ENCODE measurements at regions not wholly inside any gene's neighbourhood (a gene's known extent, or its start where the extent isn't known, plus 50 kb on each side); places are given as distances from the start of the nearest gene placed in this dataset.
"Not testable (repeated sequence)": the region's sequence is repeated elsewhere in the genome, so short reads cannot be mapped to it uniquely, and the experiment has no call there.

DNA sequence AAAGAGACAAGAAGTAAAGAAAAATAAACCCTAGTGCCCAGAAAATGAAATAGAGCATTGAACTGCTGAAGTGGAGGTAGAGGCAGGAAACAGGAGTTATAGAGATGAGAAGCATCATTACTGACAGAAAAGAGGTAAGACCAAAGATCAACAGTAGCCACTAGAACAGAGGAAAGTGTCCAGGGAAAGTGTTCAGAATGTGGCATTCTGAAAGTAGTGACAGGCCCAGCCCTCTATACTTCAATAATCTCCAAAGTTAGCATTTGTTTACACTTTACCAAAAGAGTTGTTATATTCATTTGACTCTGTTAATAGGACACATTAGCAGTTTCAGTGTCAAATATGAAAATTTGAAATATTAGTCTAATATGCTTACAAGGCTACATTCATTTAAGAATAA is 727.1 kb upstream of the NECTIN3 start:
- DNase-seq = no peak

DNA sequence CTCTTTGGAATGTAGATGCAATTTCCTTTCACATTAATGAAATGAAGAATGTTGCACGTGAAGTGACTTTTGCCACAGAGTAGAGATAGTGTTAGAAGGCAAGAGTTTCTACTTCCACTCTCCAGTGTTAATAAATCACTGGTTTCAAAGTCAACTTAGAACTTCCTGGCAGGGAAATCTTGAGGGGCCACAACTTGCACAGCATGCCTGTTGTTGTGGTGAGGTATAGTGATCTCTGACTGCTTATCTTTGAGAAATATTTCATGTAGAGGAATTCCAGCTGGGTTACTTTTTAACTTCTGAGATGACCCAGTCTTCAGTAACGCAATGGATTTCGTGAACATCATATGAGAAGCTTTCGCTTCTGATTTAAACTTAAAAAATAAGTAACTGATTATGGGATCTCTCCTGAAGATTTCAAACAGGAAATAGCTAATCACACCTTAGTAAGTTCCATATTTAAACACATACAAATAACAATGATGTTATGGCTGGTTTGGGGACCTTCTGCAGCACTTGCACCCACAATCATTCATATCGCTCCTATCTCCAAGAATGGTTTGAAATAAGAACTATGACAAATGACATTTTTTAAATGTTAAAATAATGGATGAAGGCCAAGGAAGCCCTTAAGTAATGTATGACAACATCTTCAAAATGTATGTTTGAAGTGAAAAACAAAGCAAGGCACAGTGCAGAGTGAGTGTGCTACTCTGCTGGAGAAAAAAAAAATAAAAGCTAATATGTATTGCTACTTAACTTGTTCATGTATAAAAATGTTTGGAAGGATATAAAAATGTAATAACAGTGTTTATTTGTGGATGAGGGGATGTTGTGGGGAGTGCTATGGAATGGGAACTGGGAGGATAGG is 726.5 kb upstream of the NECTIN3 start:
- no peak for DNase-seq

DNA sequence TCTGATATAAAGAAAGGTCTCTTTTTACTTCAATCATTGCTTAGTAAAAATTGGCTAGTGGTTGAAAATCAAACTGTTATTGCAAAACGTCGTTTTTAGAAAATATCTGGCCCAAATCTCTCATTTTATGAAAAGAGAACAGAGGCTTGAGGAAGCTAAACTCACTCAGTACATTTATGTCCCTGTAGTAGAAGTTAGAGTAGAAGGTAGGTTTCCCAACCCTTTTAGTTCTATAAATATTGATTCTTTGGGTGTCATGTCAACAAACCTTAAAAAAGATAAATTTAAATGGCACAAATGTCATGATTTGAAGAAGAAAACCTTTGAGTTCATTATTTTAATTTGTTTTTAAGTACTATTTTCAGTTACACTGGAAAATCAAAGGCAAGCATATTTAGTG is 722.3 kb upstream of the NECTIN3 start:
- DNase-seq = no peak

DNA sequence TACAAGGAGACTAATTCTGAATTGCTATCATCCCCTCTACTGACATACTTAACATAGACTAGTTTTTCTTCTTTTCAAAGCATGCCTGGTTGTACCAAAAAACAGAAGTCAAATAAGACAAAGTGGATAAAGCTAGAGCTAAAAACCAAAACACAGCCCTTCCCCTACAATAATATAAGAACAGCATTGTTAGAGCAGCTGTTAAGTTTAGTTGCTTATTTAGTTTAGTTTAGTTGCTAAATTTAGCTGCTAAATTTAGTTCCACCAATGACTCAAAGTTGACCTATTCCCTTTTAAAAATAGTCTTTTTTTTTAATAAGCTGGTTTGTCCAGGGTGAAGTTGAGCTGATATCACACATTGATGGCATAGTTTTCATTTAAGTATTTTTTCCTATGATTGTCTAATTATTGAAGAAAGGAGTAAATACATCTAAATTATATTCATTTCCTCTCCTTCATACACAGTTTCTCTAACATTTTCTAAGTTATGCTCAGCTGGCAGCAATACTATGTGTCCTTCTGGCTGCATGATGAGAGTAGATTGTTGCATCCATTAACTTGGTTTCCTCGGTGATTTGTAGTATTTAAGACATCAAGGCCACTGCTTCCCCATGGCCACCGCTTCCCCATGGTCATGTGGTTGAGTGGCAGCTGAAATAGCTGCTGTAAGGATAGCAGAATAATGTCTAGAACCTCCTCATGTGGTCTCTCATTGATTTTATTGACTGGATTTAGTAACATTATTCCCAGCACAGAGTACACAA is 718.6 kb upstream of the NECTIN3 start:
- DNase-seq = no peak

DNA sequence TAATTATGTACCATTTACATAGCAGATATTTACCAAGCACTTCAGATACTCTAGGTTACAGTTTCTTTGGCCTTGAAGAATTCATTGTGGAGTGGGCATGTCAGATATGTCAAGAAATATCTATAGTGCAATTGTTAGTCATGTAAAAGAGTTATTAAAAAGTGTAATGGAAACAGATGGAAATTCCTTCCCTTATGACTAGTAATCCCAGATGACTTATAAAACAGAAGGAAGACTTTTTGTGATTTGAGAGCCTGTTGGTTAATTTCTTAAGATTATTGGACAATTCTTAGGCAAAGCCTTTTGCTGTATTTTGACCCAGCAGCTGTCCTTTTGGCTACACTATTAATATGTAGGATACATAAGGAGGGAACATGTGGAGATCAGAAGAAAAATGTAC is 708.9 kb upstream of the NECTIN3 start:
- DNase-seq = no peak

DNA sequence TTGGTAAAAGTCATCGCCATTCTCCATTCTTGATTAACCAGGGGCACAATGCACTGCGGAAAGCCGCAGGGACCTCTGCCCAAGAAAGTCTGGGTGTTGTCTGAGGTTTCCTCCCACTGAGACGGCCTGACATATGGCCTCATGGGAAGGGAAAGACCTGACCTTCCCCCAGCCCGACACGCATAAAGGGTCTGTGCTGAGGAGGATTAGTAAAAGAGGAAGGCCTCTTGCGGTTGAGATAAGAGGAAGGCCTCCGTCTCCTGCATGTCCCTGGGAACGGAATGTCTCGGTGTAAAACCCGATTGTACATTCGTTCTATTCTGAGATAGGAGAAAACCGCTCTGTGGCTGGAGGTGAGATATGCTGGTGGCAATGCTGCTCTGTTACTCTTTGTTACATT is 704.3 kb upstream of the NECTIN3 start:
- DNase-seq = not testable (repeated sequence)

DNA sequence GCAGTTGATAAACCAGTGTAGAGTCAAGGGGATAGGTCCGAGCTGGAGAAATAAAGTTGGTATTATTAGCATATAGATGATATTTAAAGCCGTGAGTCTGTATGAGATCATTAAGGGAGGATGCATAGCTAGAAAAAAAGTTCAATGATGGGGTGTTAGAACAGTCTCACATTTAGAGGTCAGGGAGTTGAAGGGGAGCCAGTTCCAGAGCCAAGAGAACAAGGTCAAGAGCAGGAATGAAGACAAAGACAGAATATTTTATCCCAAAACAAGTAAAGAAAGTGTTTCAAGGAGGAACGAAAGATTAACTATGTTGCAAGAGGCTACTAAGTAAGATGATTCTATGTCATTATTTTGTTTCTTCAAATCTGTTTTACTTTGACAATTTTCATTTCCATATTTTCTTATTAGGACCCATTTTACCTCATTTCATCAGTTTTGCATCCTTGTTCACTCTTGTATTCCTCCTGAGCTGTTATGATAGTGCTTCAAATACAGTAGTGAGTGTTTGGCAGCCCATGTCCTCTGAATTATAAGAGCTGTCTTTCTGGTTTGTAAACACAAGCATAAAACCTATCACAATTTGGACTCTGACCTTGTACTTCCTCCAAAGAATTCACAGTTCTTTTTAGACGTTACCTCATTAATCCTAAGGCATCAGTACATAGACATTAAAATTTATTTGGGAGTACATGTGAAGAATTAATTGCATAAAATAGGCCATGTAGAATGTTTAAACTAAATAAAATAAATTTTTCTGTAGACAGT is 695.7 kb upstream of the NECTIN3 start:
- DNase-seq = no peak

DNA sequence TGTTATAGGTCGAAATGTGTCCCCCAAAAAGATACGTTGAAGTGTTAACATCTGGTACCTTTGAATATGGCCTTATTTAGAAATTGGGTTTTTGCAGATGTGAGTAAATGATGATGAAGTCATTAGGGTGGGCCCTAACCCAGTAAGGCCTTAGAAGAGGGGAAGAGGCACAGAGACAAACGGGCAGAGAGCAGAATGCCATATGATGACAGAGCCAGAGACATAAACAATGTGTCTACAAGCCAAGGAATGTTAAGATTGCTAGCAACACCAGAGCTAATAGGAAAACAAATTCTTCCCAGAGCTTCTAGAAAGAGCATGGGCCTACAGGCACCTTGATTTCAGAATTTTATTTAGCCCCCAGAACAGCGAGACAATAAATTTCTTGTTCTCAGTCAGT is 693.1 kb upstream of the NECTIN3 start:
- no peak for DNase-seq

DNA sequence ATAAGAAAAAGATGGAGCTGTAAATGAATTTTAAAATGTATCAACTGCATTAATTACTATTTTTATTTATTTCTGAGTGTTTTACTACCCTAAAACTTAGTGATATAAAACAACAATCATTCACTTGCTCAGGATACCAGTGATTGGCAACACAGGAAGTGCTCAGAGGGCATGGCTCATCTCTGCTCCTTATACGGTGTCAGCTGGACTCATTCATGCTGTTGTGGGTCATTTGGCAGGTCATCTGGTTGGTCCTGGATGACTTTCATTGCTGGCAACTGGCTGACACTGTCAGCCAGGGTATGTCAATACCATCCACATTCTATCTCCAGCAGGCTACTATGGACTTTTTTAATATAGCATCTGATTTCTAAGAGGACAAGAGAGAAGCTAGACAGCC is 689.6 kb upstream of the NECTIN3 start:
- no peak for DNase-seq

DNA sequence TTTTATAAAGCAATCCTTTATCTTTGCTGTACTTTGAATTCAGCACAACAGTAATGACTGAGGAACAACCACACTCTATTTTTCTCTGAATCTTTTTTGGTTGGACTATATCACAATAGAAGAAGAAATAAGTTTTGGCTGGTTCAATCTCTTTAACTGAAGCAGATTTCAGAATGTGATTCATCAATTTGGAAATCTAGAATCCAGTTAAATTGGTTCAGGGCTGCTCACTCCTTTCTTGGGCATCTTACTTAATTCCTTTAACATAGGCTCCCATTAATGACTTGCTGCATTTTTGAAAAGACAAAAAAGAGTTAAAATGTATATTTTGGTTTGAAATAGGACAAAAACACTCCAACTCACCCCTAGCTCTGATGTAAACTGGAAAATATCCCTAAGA is 688.3 kb upstream of the NECTIN3 start:
- no peak for DNase-seq

DNA sequence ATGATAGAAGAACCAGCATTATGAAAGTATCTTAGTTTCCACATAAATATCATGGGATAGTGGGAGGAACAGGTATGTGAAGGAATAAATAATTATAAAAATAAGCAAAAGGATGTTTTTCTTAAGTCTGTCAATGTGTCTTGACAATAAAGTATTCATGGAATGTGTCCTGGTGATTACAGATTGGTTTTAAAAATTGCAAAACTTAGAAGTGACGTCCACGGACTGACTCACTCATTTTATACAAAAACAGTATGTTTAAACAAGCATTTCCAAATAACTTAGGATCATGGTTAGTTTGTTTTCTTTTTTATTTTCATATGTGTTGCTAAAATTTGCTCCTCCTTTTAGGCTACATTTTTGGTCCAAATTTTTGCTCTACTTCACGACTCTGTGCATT is 687.0 kb upstream of the NECTIN3 start:
- no peak for DNase-seq

DNA sequence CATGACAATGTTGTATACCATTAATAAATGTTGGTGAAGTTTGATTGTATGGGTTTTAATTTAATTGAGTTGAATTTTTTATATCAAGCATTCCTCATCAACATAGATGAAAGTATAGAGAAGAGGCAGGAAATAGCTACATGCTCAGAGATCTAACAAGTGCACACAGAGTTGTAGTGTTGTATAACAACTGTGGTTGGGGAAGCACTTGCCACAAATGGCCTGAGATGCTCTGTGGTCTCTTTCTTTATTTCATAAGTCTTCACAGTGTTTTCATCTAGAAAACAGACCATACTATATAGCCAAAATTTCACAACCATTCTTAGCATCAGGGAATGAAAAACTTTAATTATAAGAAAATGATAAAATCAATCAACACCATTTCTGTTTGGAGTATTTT is 682.6 kb upstream of the NECTIN3 start:
- DNase-seq = no peak

DNA sequence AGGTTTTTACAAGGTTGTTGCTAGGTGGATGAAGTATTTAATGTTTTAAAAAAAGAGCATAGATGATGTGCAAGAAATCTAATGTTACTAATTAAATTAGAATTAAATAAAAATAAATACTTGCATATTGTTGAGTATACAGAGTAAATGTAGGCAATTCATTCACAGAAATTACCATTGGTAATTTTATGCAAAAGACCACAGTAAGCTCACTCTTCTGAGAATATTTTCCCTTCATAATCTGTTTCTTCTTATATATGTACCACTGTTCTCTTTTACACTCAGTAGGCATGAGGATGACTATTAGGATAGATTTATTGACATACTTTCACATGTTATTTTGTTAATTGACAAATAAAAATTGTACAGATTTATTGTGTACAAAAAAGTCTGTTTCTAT is 681.2 kb upstream of the NECTIN3 start:
- no peak for DNase-seq

DNA sequence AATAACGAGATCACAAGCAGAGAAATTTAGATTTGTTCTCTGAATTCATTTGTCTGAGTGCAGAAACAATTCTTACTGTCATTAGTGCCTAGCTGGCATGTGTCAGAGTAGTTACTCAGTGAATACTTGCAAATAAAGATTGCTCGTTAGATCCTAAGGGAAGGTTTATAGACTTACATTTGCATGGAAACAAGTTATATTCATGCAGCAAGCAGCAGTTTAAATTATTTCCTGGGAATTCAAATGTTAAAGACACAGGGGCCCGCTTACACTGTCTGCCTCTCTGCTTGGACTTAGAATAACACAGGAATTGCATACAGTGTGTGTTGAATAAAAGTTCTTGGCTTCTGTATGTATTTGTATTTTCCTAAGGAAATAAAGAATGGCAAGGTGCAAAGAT is 680.6 kb upstream of the NECTIN3 start:
- DNase-seq = no peak

DNA sequence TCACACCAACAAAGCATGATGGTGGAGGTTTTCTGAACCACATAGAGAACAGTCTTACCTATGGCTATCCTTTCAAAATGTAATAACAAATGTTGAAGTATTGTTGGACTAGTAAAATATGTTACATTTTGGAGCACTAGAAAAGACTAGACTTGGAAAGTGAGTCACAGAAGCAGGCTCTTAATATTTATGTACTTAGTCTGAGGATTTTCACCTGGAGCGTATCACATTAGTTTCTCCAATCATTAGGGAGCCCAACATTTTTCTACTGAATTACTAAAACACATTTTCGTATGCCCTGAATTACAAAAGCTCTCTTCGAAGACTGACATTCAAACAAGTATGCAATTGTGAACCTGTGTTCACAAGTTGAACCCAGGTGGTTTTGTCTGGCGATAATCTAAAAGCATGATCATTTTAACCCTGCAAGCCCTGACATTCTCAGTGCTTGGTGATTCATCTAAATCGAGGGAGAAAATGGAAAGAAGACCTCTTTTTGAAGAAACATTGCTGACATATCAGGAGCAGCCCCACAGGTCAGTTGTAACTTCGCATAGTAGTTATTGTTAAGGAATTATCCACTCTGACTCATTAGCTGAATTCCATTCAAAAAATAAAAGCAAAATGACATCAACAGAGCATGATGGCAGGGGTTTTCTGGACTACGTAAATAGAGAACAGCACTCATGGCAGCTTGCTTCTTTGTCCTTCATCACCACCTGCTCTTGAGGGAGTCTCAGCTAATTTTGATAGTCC is 679.8 kb upstream of the NECTIN3 start:
- DNase-seq = no peak

DNA sequence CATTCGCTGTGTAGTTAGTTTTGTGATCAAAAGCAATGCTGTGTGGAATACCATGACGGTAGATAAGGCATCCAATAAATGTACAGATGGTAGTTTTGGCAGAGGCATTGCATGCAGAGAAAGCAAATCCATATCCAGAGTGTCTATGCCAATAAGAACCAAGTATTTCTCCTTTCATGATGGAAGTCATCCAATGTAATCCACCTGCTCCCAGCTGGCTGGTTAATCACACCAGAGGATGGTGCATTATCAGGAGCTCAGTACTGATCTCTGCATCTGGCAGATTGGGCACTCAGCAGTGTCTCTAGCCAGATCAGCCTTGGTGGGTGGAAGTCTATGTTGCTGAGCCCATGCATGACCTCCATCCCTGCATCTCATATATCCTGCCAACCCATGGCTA is 677.7 kb upstream of the NECTIN3 start:
- DNase-seq = no peak

DNA sequence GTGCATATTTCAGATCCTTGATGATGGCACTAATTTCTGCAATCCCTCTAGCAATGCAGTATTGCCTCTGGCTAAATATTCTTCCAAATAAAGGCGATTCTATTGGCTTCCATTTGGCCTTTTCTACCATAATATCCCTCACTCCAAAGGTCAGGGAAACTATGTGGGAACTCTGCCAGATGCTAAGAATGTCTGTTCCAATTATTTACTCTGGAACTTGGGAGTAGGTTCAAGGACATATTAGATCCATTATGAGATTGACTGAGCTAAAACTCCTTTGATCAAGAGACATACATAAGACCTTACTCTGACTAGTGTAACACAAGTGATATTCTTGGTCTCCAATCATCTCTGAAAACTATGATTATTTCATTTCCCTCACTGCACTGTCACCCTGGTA is 674.5 kb upstream of the NECTIN3 start:
- DNase-seq = no peak

DNA sequence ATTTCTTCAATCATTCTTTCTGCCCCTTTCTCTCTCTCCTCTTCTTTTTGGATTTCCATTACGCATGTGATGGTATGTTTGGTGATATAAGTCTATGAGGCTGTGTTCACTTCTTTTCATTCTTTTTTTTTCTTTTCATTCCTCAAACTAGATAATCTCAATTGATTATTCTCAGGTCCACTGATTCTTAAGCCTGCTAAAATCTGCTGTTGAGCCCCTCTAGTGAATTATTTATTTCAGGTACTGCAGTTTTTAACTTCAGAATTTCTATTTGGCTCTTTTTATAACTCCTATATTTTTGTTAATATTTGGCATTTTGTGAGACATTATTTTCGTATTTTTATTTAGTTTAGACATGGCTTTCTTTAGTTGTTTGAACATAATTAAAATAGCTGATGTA is 671.3 kb upstream of the NECTIN3 start:
- no peak for DNase-seq

DNA sequence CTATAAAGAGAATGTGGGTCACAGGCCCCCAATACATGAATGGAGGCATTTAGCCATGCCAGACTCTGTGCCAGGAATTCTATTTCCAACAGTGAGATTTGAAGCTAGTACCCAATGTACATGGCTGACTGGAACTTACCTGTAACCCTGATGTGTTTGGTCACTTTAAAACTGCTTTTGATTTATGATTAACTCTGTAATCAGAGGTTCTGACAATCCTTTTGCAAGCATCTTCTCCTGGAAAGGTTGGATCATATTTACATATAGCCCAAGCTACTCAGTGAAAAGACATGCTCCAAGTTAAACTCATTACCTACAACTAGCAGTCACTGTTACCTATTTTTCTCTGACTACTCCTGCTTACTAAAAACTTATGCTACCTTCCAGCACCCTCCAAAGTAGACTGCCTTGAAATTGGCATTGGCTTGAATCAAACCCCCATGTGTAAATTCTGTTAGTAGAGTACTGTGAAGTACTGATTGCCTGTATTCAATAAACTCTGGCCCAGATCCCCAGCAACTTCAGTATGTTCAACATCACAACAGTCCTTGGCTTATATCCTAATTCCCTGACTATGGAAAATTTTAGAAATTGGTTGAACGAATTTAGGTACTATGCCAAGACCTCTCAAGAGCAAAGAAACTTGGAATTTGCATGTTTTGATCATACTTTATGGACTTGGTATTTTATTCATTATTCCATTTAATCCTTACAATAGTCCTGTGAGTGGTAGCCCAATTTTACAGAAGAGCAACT is 665.6 kb upstream of the NECTIN3 start:
- no peak for DNase-seq

DNA sequence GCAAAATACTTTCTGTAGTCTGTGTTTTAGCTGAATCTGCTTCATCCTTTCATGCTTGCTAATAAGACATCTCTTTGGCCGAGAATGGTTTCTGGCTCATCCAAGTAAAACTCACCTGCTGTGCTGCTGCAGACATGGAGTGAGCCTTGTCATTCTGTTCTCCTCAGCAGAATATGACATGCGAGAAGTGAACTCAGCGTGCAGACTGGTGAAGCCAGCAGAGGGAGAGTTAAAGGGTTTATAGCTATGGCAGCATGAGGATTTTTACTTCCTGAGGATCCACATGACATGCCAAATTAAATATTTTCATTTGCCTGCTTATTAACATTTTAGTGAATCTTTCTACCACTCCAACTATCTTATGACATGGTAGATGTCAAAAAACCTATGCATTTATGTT is 658.4 kb upstream of the NECTIN3 start:
- no peak for DNase-seq

DNA sequence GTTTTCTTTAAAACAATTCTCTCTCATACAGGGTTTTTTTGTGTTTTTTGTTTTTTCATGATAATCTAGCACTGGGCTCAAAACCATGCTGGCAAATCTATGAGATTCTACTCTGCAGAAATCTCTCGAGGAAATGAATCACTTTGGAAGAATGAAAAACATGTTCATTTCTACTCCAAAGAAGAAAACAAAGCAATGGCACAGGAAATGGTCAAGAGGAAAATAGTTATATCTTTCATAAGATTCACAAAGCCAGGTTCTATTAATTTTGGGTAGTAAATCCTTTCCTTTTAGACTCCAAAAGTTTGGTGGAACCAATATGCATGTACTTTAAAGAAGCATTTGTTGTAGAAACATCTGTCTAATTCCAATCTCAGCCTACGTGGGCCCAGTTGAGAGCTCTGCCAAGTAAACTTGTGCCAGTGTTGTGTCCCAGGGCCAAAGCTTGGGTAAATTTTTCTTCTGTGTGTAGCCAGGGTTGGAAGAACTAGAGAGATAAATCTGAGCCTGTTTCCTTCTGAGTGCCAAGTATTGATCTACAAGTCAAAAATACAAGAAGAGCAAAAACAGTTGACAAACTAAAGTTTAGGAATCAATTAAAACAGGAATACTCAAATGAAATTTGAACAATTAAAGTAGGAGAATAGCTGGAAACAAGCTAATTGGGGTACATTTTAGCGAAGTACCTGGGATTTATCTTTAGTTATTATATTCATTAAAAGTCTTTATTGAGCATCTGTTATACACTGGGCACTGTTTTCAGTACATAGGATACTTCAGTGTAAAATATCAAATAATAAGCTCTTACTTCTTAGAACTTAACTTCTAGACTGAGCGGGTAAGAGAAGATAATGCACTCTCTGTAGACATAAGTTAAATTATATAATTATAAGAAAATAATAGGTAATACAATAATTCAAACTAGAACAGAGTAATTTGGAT is 657.5 kb upstream of the NECTIN3 start:
- no peak for DNase-seq

Data from NCI-H1930 (cell line).